Thyroid gland (tissue), 4 donors: ENCODE measurements at regions not wholly inside any gene's neighbourhood (a gene's known extent, or its start where the extent isn't known, plus 50 kb on each side); places are given as distances from the start of the nearest gene placed in this dataset.

Source experiments
- DNase-seq, 2 donors: peaks; one replicate each; pipeline ENCODE4 v3.0.0-alpha.2; 2019
- H3K27ac ChIP-seq, 3 donors: fragments of 200-600 bp; sonication (generic); 1 replicate in 2 of 3; 2 replicates in 1 of 3; pipeline ENCODE4 v1.5.1; 2016 to 2019; ENCODE audit warnings: mild to moderate bottlenecking in 1 of 3, moderate library complexity in 1 of 3
- H3K27me3 ChIP-seq: fragments of 200-600 bp; sonication (generic); one replicate; pipeline ENCODE4 v1.5.1; 2019
- H3K36me3 ChIP-seq, 2 donors: fragments of 200-600 bp; sonication (generic); one replicate each; pipeline ENCODE4 v1.5.1; 2016 to 2019
- H3K4me1 ChIP-seq, 2 donors: fragments of 200-600 bp; sonication (generic); one replicate each; pipeline ENCODE4 v1.5.1; 2017 to 2019
- H3K4me3 ChIP-seq, 3 donors: fragments of 200-600 bp; sonication (generic); replicated peaks in 1 of 3; 1 replicate in 2 of 3; 2 replicates in 1 of 3; pipeline ENCODE4 v1.5.1; 2016; ENCODE audit warnings: mild to moderate bottlenecking in 1 of 3
- H3K9me3 ChIP-seq: fragments of 200-600 bp; sonication (generic); one replicate; pipeline ENCODE4 v1.5.1; 2017
- POLR2A ChIP-seq, 2 donors: fragments of 450-650 bp; IDR thresholded peaks; one replicate each; pipeline ENCODE4 v1.6.1; 2017; ENCODE audit warnings: antibody characterized with exemption in 2 of 2, mild to moderate bottlenecking in 2 of 2, moderate library complexity in 1 of 2
- WGBS, 2 donors: methylation state at CpG; one replicate each; pipeline ENCODE4 v1.1.5; 2017; 5-methylcytosine and 5-hydroxymethylcytosine counted together
- intact Hi-C: fragments of 100-400 bp; cut with DNase I; formaldehyde crosslinking; loops from one replicate; pipeline ENCODE4 v1.15.1; 2023
- TF ChIP-seq, protein P1 (sequence below), 6 experiments: fragments of 200-600 bp in 3 of 6; fragments of 450-650 bp in 3 of 6; sonication (generic) in 3 of 6; IDR thresholded peaks; one replicate each; pipeline ENCODE4 v1.5.1; 2016 to 2019; ENCODE audit warnings: antibody characterized with exemption in 6 of 6, mild to moderate bottlenecking in 2 of 6, inconsistent platforms in 1 of 6, moderate library complexity in 1 of 6

DNA sequence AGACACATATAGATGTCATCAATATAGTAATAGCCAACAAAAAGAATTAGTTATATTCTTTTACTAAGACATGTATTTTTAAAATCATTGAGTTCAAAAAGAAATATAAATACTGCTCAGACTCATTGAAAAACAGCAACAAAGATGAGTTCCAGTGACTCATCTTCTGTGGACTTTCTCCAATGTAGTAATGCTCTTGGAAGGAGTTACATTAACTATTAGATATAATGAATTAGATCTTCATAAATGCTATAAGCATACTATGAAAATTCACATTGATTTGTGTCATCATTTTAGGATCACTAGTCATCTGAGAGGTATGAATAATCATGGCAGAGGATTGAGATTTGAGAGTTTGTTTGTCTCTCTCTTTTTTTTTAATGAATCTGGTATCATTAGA is 547.8 kb upstream of the PCDH7 start:
- H3K27ac ChIP-seq = no peak overlapping the region
- DNase-seq = no peak
- no peaks in the 10 kb centered on the region for H3K4me1 ChIP-seq
- H3K9me3 ChIP-seq = no peaks in the 10 kb centered on the region
- H3K4me3 ChIP-seq = no peak overlapping the region
- intact Hi-C loops = no loop called here
- H3K27me3 ChIP-seq = no peaks in the 10 kb centered on the region
- no peaks in the 10 kb centered on the region for H3K36me3 ChIP-seq
- no peak for TF ChIP-seq POLR2A (IDR thresholded peaks at IDR 0.05)

DNA sequence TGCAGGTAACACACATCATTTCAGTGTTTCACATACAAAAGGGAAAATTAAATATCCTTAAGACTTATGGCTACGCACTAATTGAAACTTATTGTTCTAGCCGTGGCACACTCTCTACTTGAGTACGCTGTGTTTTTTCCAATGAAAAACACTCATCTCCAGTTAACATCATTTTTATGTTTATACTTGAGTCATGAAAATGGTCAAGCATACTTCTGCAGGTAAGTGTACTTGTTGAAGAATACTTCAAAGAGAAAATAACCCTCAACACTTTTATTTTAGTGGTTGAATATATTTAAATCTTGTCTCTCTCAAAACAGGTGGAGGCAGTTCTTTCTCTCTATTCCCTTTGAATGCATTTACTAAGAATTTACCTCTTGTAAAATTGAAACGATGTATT is 538.7 kb upstream of the PCDH7 start:
- Histone ChIP-seq H3K4me1 (no peaks in the 10 kb centered on the region), H3K27ac (no peak overlapping the region), H3K27me3 (no peaks in the 10 kb centered on the region), H3K9me3 (no peaks in the 10 kb centered on the region), H3K36me3 (no peaks in the 10 kb centered on the region), H3K4me3 (no peak overlapping the region)
- TF ChIP-seq, protein P1, sequence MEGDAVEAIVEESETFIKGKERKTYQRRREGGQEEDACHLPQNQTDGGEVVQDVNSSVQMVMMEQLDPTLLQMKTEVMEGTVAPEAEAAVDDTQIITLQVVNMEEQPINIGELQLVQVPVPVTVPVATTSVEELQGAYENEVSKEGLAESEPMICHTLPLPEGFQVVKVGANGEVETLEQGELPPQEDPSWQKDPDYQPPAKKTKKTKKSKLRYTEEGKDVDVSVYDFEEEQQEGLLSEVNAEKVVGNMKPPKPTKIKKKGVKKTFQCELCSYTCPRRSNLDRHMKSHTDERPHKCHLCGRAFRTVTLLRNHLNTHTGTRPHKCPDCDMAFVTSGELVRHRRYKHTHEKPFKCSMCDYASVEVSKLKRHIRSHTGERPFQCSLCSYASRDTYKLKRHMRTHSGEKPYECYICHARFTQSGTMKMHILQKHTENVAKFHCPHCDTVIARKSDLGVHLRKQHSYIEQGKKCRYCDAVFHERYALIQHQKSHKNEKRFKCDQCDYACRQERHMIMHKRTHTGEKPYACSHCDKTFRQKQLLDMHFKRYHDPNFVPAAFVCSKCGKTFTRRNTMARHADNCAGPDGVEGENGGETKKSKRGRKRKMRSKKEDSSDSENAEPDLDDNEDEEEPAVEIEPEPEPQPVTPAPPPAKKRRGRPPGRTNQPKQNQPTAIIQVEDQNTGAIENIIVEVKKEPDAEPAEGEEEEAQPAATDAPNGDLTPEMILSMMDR (IDR thresholded peaks at IDR 0.05) = no peak
- TF ChIP-seq POLR2A (IDR thresholded peaks at IDR 0.05) = no peak
- intact Hi-C loops = no loop called here
- WGBS, 2 donors = 38 to 53% methylated on average over 4 of the region's 4 CpGs
- no peak for DNase-seq

DNA sequence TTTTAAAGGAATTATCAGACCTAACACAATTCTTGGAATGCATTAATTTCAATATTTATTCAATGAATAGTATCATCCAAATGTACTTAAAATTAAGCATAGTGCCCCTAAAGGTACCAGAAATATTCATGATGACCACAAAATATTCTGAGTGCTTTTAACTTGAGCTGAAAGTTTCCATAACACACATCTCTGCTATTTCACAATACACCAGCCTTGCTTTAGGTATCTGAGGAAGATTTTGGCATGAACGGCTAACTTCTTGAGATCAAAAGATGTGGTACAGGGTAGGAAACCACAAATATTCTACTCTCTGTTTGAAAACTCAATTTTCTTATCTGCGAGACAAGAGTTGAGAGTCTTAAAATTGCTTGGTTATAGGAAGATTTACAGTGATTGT is 538.3 kb upstream of the PCDH7 start:
- H3K27ac ChIP-seq = no peak overlapping the region
- WGBS, 2 donors = 52 to 59% methylated on average over 2 of the region's 2 CpGs
- DNase-seq = no peak
- intact Hi-C loops = no loop called here
- TF ChIP-seq POLR2A (IDR thresholded peaks at IDR 0.05) = no peak
- TF ChIP-seq, protein P1 (IDR thresholded peaks at IDR 0.05) = no peak
- H3K9me3 ChIP-seq = no peaks in the 10 kb centered on the region
- no peak overlapping the region for H3K4me3 ChIP-seq
- H3K4me1 ChIP-seq = no peaks in the 10 kb centered on the region
- no peaks in the 10 kb centered on the region for H3K27me3 ChIP-seq
- no peaks in the 10 kb centered on the region for H3K36me3 ChIP-seq

DNA sequence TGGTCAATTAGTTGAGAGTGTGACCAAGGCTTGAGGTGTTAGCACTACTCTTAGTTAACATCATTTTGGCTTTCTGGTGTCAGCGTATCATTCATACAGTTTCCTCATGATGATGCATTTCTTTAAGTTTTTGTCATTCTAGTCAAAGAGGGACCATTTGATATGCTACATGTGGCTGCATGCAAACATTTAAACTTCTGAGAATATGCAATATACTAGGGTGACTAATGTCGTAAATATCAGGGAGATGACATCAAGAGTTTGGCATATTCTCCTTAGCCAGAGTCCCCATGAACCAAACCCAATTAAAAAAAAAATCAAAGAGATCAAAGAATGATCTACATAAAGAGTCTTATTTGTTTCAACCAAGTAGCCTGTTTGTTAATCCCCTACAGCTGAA is 537.4 kb upstream of the PCDH7 start:
- no peak for DNase-seq
- intact Hi-C loops = no loop called here
- no peak overlapping the region for H3K4me3 ChIP-seq
- 89 to 97% methylated on average over 2 of the region's 2 CpGs for WGBS, 2 donors
- no peaks in the 10 kb centered on the region for H3K9me3 ChIP-seq
- H3K27ac ChIP-seq = no peak overlapping the region
- H3K36me3 ChIP-seq = no peaks in the 10 kb centered on the region
- H3K27me3 ChIP-seq = no peaks in the 10 kb centered on the region
- TF ChIP-seq, protein P1 (IDR thresholded peaks at IDR 0.05) = no peak
- TF ChIP-seq POLR2A (IDR thresholded peaks at IDR 0.05) = no peak
- no peaks in the 10 kb centered on the region for H3K4me1 ChIP-seq

DNA sequence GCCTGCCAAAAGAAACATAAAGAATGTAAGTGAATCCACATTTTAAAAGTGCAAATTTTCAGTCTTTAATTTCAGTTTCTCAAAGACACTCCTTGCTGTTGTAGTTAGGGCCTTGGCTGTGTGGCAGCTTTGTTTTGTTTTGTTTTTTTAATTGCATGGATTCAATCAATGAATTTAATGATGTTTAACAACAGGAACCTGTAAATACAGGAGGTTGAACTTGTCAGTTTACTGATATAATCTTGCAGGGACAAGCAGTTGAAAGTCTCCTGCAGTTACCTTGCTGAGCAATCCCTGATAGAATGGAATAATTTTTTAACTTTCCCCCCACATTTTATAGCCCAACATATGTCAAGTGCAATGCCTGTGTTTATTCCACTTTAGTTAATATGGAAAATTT is 528.3 kb upstream of the PCDH7 start:
- intact Hi-C loops = no loop called here
- Histone ChIP-seq H3K4me1 (no peaks in the 10 kb centered on the region), H3K4me3 (no peak overlapping the region), H3K27me3 (no peaks in the 10 kb centered on the region), H3K36me3 (no peaks in the 10 kb centered on the region), H3K27ac (no peak overlapping the region), H3K9me3 (no peaks in the 10 kb centered on the region)
- TF ChIP-seq POLR2A (IDR thresholded peaks at IDR 0.05) = no peak
- TF ChIP-seq, protein P1 (IDR thresholded peaks at IDR 0.05) = no peak
- no peak for DNase-seq

DNA sequence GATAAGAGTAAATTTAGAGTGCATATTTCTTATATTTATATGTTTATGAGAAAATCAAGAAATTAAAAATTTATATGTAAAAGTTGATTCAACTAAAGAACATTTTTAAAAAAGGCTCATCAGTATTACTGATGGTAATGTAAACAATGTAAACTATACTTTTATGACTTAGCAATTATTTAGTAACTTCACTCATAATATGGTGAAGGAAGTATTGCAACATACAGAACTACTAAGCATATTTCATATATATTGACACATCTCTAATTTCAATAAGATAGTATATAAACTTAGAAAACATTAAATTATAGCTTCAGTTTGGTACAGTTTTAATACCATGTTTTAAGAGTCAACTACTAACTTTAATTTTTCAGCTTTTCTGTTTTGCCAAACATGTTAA is 512.8 kb upstream of the PCDH7 start:
- Histone ChIP-seq H3K27me3 (no peaks in the 10 kb centered on the region), H3K9me3 (no peaks in the 10 kb centered on the region), H3K27ac (no peak overlapping the region), H3K4me3 (no peak overlapping the region), H3K4me1 (no peaks in the 10 kb centered on the region), H3K36me3 (no peaks in the 10 kb centered on the region)
- no peak for TF ChIP-seq POLR2A (IDR thresholded peaks at IDR 0.05)
- TF ChIP-seq, protein P1 (IDR thresholded peaks at IDR 0.05) = no peak
- no peak for DNase-seq
- intact Hi-C loops = no loop called here
